ENCODE measurements at regions not wholly inside any gene's neighbourhood (a gene's known extent, or its start where the extent isn't known, plus 50 kb on each side); places are given as distances from the start of the nearest gene placed in this dataset.

- no peak for DNase-seq
- TF ChIP-seq, protein P1, sequence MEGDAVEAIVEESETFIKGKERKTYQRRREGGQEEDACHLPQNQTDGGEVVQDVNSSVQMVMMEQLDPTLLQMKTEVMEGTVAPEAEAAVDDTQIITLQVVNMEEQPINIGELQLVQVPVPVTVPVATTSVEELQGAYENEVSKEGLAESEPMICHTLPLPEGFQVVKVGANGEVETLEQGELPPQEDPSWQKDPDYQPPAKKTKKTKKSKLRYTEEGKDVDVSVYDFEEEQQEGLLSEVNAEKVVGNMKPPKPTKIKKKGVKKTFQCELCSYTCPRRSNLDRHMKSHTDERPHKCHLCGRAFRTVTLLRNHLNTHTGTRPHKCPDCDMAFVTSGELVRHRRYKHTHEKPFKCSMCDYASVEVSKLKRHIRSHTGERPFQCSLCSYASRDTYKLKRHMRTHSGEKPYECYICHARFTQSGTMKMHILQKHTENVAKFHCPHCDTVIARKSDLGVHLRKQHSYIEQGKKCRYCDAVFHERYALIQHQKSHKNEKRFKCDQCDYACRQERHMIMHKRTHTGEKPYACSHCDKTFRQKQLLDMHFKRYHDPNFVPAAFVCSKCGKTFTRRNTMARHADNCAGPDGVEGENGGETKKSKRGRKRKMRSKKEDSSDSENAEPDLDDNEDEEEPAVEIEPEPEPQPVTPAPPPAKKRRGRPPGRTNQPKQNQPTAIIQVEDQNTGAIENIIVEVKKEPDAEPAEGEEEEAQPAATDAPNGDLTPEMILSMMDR (IDR thresholded peaks at IDR 0.05) = no peak
- Mint-ChIP-seq H3K27ac (no peak overlapping the region), H3K4me1 (ENCODE audit: low read depth) (no peaks in the 10 kb centered on the region), H3K4me3 (no peak overlapping the region), H3K27me3 (ENCODE audit: insufficient read depth) (peaks cover 3% of the 10 kb centered on the region), H3K9me3 (peaks cover 57% of the 10 kb centered on the region), H3K36me3 (ENCODE audit: low read depth) (peaks cover 7% of the 10 kb centered on the region; the same call in 1 of the 2 replicates)
These were observed 251.2 kb upstream of the EGLN3 start for GRCh38 chr14:34201909-34202637.

GRCh38 chr14:34199585-34199984 is 248.7 kb upstream of the EGLN3 start:
- peaks cover 41% of the 10 kb centered on the region for H3K9me3 Mint-ChIP-seq
- H3K27me3 Mint-ChIP-seq (ENCODE audit: insufficient read depth) = peaks cover 3% of the 10 kb centered on the region
- no peak for DNase-seq
- no peaks in the 10 kb centered on the region for H3K4me1 Mint-ChIP-seq (ENCODE audit: low read depth)
- no peak overlapping the region for H3K4me3 Mint-ChIP-seq
- peaks cover 2% of the 10 kb centered on the region; the same call in 1 of the 2 replicates for H3K36me3 Mint-ChIP-seq (ENCODE audit: low read depth)
- no peak overlapping the region for H3K27ac Mint-ChIP-seq
- TF ChIP-seq, protein P1 (IDR thresholded peaks at IDR 0.05) = no peak

DNA sequence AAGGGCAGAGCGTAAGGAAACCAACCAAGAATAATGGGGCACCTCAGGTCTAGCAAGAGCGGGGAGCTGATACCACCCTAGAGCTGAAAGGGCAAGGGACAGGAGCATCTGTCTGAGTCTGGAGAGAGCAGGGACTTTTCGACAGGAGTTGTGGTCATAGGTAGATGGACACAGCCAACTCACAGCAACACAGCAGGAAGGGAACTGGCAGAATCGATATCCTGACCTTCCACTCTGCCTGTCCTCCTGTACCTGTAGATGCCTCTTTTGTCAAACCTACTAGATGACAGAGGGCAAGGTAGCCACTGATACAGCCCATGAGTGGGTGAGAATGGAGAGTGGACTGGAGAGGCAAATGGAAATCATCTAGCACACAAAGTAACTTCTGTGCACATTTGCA is 247.2 kb upstream of the EGLN3 start:
- Mint-ChIP-seq H3K27me3 (ENCODE audit: insufficient read depth) (peaks cover 3% of the 10 kb centered on the region), H3K4me3 (no peak overlapping the region), H3K4me1 (ENCODE audit: low read depth) (no peaks in the 10 kb centered on the region), H3K27ac (no peak overlapping the region), H3K9me3 (peaks cover 35% of the 10 kb centered on the region), H3K36me3 (ENCODE audit: low read depth) (no peaks in the 10 kb centered on the region)
- TF ChIP-seq, protein P1 (IDR thresholded peaks at IDR 0.05) = no peak
- no peak for DNase-seq

GRCh38 chr14:34195964-34196363 is 245.1 kb upstream of the EGLN3 start:
- H3K27me3 Mint-ChIP-seq (ENCODE audit: insufficient read depth) = peaks cover 3% of the 10 kb centered on the region
- H3K36me3 Mint-ChIP-seq (ENCODE audit: low read depth) = no peaks in the 10 kb centered on the region
- peaks cover 38% of the 10 kb centered on the region for H3K9me3 Mint-ChIP-seq
- DNase-seq = no peak
- TF ChIP-seq, protein P1 (IDR thresholded peaks at IDR 0.05) = no peak
- H3K27ac Mint-ChIP-seq = no peak overlapping the region
- H3K4me3 Mint-ChIP-seq = no peak overlapping the region
- no peaks in the 10 kb centered on the region for H3K4me1 Mint-ChIP-seq (ENCODE audit: low read depth)

DNA sequence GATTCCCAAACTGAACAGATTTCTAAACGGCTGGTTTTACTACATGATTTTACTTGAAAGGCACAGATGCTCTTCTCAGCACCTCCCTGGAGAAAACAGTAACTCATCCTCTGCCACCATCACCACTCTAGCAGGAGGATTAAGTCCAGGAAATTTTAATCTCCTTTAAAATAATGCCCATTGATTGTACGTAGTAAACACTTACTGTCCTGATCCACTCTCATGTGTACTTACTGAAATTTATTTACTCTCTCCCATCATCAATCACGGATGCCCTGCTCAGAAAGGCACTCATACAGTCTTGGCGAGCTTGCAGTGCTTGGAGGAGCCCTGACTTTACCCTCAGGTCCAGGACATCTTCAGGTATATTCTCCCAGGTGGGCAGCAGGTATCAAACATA is 239.8 kb upstream of the EGLN3 start:
- peaks cover 22% of the 10 kb centered on the region for H3K9me3 Mint-ChIP-seq
- no peak overlapping the region for H3K27ac Mint-ChIP-seq
- no peak for DNase-seq
- no peaks in the 10 kb centered on the region for H3K27me3 Mint-ChIP-seq (ENCODE audit: insufficient read depth)
- no peak overlapping the region for H3K4me3 Mint-ChIP-seq
- no peaks in the 10 kb centered on the region for H3K36me3 Mint-ChIP-seq (ENCODE audit: low read depth)
- TF ChIP-seq, protein P1 (IDR thresholded peaks at IDR 0.05) = no peak
- H3K4me1 Mint-ChIP-seq (ENCODE audit: low read depth) = no peaks in the 10 kb centered on the region
